K562 (cell line): ENCODE measurements at regions not wholly inside any gene's neighbourhood (a gene's known extent, or its start where the extent isn't known, plus 50 kb on each side); places are given as distances from the start of the nearest gene placed in this dataset.

Experiments used
- HNRNPLL ChIP-seq: fragments of 200-400 bp; formaldehyde crosslinking; IDR thresholded peaks from 2 replicates; pipeline ENCODE4 v1.6.1; 2017; ENCODE audit warnings: low read length, low read depth, mild to moderate bottlenecking; ENCODE audit not compliant: poor library complexity, severe bottlenecking
- MNT ChIP-seq, 2 experiments: fragments of 450-650 bp; conservative IDR thresholded peaks; 2 replicates each; pipeline ENCODE4 v1.6.1; 2017; ENCODE audit warnings: mild to moderate bottlenecking in 2 of 2, moderate library complexity in 2 of 2
- POU5F1 ChIP-seq: fragments of 150-350 bp; IDR thresholded peaks from 2 replicates; pipeline ENCODE4 v1.6.1; 2014; ENCODE audit warnings: borderline replicate concordance, low read length, low read depth, mild to moderate bottlenecking; ENCODE audit not compliant: partially characterized antibody
- TF ChIP-seq, protein P1 (sequence below), 3 experiments: fragments of 200-800 bp in 1 of 3; fragments of 250-450 bp in 1 of 3; fragments of 450-650 bp in 1 of 3; sonication (Bioruptor Pico) in 1 of 3; sonication (Bioruptor generic) in 1 of 3; formaldehyde crosslinking in 1 of 3; IDR thresholded peaks; 2 replicates each; pipeline versions ENCODE4 v1.6.1 to v1.8.0; 2016 to 2022; ENCODE audit warnings: mild to moderate bottlenecking in 2 of 3, missing genetic modification characterization in 2 of 3, missing compliant biosample characterization in 1 of 3, moderate library complexity in 1 of 3

- TF ChIP-seq, protein P1, sequence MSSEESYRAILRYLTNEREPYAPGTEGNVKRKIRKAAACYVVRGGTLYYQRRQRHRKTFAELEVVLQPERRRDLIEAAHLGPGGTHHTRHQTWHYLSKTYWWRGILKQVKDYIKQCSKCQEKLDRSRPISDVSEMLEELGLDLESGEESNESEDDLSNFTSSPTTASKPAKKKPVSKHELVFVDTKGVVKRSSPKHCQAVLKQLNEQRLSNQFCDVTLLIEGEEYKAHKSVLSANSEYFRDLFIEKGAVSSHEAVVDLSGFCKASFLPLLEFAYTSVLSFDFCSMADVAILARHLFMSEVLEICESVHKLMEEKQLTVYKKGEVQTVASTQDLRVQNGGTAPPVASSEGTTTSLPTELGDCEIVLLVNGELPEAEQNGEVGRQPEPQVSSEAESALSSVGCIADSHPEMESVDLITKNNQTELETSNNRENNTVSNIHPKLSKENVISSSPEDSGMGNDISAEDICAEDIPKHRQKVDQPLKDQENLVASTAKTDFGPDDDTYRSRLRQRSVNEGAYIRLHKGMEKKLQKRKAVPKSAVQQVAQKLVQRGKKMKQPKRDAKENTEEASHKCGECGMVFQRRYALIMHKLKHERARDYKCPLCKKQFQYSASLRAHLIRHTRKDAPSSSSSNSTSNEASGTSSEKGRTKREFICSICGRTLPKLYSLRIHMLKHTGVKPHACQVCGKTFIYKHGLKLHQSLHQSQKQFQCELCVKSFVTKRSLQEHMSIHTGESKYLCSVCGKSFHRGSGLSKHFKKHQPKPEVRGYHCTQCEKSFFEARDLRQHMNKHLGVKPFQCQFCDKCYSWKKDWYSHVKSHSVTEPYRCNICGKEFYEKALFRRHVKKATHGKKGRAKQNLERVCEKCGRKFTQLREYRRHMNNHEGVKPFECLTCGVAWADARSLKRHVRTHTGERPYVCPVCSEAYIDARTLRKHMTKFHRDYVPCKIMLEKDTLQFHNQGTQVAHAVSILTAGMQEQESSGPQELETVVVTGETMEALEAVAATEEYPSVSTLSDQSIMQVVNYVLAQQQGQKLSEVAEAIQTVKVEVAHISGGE (CRISPR knock-in tag; IDR thresholded peaks at IDR 0.05), result no peak
- TF ChIP-seq MNT (conservative IDR thresholded peaks at IDR 0.05) (no peak), POU5F1 (no peak), HNRNPLL (no peak)
These were observed 1351.5 kb downstream of the ZPLD1 start (continued) for GRCh38 chr3:103786296-103786695.
